Upper lobe of left lung (tissue), 4 donors: ENCODE measurements at regions not wholly inside any gene's neighbourhood (a gene's known extent, or its start where the extent isn't known, plus 50 kb on each side); places are given as distances from the start of the nearest gene placed in this dataset.
"Not testable (repeated sequence)": the region's sequence is repeated elsewhere in the genome, so short reads cannot be mapped to it uniquely, and the experiment has no call there.

ENCODE experiments used
- CTCF ChIP-seq, 6 experiments: fragments of 450-650 bp in 4 of 6; fragments of 200-600 bp in 2 of 6; sonication (generic) in 2 of 6; IDR thresholded peaks; one replicate each; pipeline ENCODE4 v1.5.1; 2016 to 2019; ENCODE audit warnings: antibody characterized with exemption in 6 of 6
- EP300 ChIP-seq, 4 donors: sonication (generic); formaldehyde crosslinking; IDR thresholded peaks; one replicate each; pipeline ENCODE4 v1.5.1; 2017; ENCODE audit warnings: antibody characterized with exemption in 4 of 4, control low read depth in 2 of 4
- POLR2A ChIP-seq, 4 donors: fragments of 450-650 bp; IDR thresholded peaks; one replicate each; pipeline ENCODE4 v1.5.1; 2016 to 2017; ENCODE audit warnings: antibody characterized with exemption in 4 of 4, mild to moderate bottlenecking in 2 of 4
- POLR2AphosphoS5 ChIP-seq, 2 donors: sonication (generic); formaldehyde crosslinking; IDR thresholded peaks; one replicate each; pipeline ENCODE4 v1.5.1; 2017; ENCODE audit warnings: antibody characterized with exemption in 2 of 2

GRCh38 chr3:195979877-195980276 is 71.5 kb upstream of the TNK2 start:
- TF ChIP-seq CTCF, EP300, POLR2A, POLR2AphosphoS5 (IDR thresholded peaks at IDR 0.05): not testable (repeated sequence)
